CD14-positive monocyte (primary cell): ENCODE measurements at regions not wholly inside any gene's neighbourhood (a gene's known extent, or its start where the extent isn't known, plus 50 kb on each side); places are given as distances from the start of the nearest gene placed in this dataset.
"Not testable (repeated sequence)": the region's sequence is repeated elsewhere in the genome, so short reads cannot be mapped to it uniquely, and the experiment has no call there.

Experiments
- DNase-seq, 3 donors: peaks; one replicate each; pipeline ENCODE4 v3.0.0-alpha.2; 2011 to 2022
- H2AFZ ChIP-seq: 2 replicates; pipeline ENCODE4 v1.6.0; 2012; ENCODE audit warnings: mild to moderate bottlenecking, low read depth, low read length, inconsistent platforms; ENCODE audit not compliant: insufficient read depth, poor library complexity, severe bottlenecking
- H3K27ac ChIP-seq, 2 donors: 1 replicate in 1 of 2; 2 replicates in 1 of 2; pipeline ENCODE4 v1.5.1; 2012 to 2013; ENCODE audit warnings: low read length in 2 of 2, control low read depth in 1 of 2, inconsistent platforms in 1 of 2, low read depth in 1 of 2, mild to moderate bottlenecking in 1 of 2
- H3K27me3 ChIP-seq, 2 donors: one replicate each; pipeline versions ENCODE4 v1.6.0 to v1.6.1; 2011 to 2013; ENCODE audit warnings: low read length in 2 of 2; ENCODE audit not compliant: control insufficient read depth in 2 of 2, insufficient read depth in 2 of 2
- H3K36me3 ChIP-seq, 2 donors: replicated peaks in 1 of 2; 1 replicate in 1 of 2; 2 replicates in 1 of 2; pipeline versions ENCODE4 v1.5.1 to v1.6.1; 2012 to 2013; ENCODE audit warnings: low read length in 2 of 2, control low read depth in 1 of 2, inconsistent platforms in 1 of 2, mild to moderate bottlenecking in 1 of 2; ENCODE audit not compliant: insufficient read depth in 2 of 2, control insufficient read depth in 1 of 2
- H3K4me1 ChIP-seq, 2 donors: 1 replicate in 1 of 2; 2 replicates in 1 of 2; pipeline versions ENCODE4 v1.5.1 to v1.6.1; 2012 to 2013; ENCODE audit warnings: low read length in 2 of 2, control low read depth in 1 of 2, inconsistent platforms in 1 of 2, mild to moderate bottlenecking in 1 of 2, moderate library complexity in 1 of 2; ENCODE audit not compliant: insufficient read depth in 2 of 2, control insufficient read depth in 1 of 2
- H3K4me2 ChIP-seq: replicated peaks from 2 replicates; pipeline ENCODE3; 2012; ENCODE audit warnings: low read length, moderate library complexity, mild to moderate bottlenecking; ENCODE audit not compliant: poor library complexity, severe bottlenecking; ENCODE audit errors: extremely low read depth
- H3K4me3 ChIP-seq, 3 experiments: fragments of 200-600 bp in 1 of 3; sonication (generic) in 1 of 3; replicated peaks in 1 of 3; 1 replicate in 2 of 3; 2 replicates in 1 of 3; pipeline ENCODE4 v1.5.1; 2011 to 2013; ENCODE audit warnings: low read length in 3 of 3, mild to moderate bottlenecking in 3 of 3, control low read depth in 2 of 3, low read depth in 2 of 3, inconsistent platforms in 1 of 3, moderate library complexity in 1 of 3
- H3K79me2 ChIP-seq: 2 replicates; pipeline ENCODE4 v1.6.0; 2012; ENCODE audit warnings: mild to moderate bottlenecking, control low read depth, inconsistent platforms, low read length, moderate library complexity; ENCODE audit not compliant: insufficient read depth
- H3K9ac ChIP-seq: 2 replicates; pipeline ENCODE4 v1.6.0; 2017; ENCODE audit warnings: low read length, mild to moderate bottlenecking; ENCODE audit not compliant: insufficient read depth, poor library complexity, severe bottlenecking
- H3K9me3 ChIP-seq, 2 donors: replicated peaks in 1 of 2; 1 replicate in 1 of 2; 2 replicates in 1 of 2; pipeline versions ENCODE4 v1.5.1 to v1.6.1; 2012 to 2013; ENCODE audit warnings: low read length in 2 of 2, control low read depth in 1 of 2; ENCODE audit not compliant: control insufficient read depth in 1 of 2, insufficient read depth in 1 of 2
- H4K20me1 ChIP-seq: 2 replicates; pipeline ENCODE4 v1.6.0; 2012; ENCODE audit warnings: mild to moderate bottlenecking, low read length, control low read depth, moderate library complexity; ENCODE audit not compliant: insufficient read depth
- H3K27ac Mint-ChIP-seq, 7 donors: one replicate each; pipeline ENCODE4 v1.8.0; 2020; ENCODE audit warnings: mild to moderate bottlenecking in 7 of 7, mixed read lengths in 7 of 7, moderate library complexity in 6 of 7, inconsistent platforms in 2 of 7
- H3K27me3 Mint-ChIP-seq, 3 donors: one replicate each; pipeline ENCODE4 v1.8.0; 2021 to 2022; ENCODE audit warnings: low read depth in 3 of 3, mild to moderate bottlenecking in 3 of 3, mixed read lengths in 3 of 3, moderate library complexity in 3 of 3, inconsistent platforms in 1 of 3
- H3K36me3 Mint-ChIP-seq, 2 donors: one replicate each; pipeline ENCODE4 v1.8.0; 2020; ENCODE audit warnings: mixed read lengths in 2 of 2, inconsistent platforms in 1 of 2, mild to moderate bottlenecking in 1 of 2
- H3K4me1 Mint-ChIP-seq: one replicate; pipeline ENCODE4 v1.8.0; 2020; ENCODE audit warnings: mild to moderate bottlenecking, mixed read lengths
- H3K4me3 Mint-ChIP-seq, 2 donors: one replicate each; pipeline ENCODE4 v1.8.0; 2020; ENCODE audit warnings: mild to moderate bottlenecking in 2 of 2, mixed read lengths in 2 of 2, moderate library complexity in 1 of 2
- H3K9me3 Mint-ChIP-seq, 7 donors: one replicate each; pipeline ENCODE4 v1.8.0; 2020 to 2022; ENCODE audit warnings: mixed read lengths in 7 of 7, mild to moderate bottlenecking in 6 of 7, moderate library complexity in 6 of 7, inconsistent platforms in 2 of 7
- CTCF ChIP-seq: fragments of 200-600 bp; IDR thresholded peaks from one replicate; pipeline ENCODE4 v1.8.0; 2022; ENCODE audit warnings: antibody characterized with exemption, mild to moderate bottlenecking
- WGBS: methylation state at CpG from one replicate; pipeline ENCODE4 v1.1.5; 2013; ENCODE audit warnings: missing lambda C conversion rate; ENCODE audit not compliant: insufficient coverage; 5-methylcytosine and 5-hydroxymethylcytosine counted together
- intact Hi-C, 2 donors: fragments of 100-400 bp; cut with micrococcal nuclease; formaldehyde crosslinking; loops; one replicate each; pipeline versions ENCODE4 v1.15.0 to v1.15.1; 2023

DNA sequence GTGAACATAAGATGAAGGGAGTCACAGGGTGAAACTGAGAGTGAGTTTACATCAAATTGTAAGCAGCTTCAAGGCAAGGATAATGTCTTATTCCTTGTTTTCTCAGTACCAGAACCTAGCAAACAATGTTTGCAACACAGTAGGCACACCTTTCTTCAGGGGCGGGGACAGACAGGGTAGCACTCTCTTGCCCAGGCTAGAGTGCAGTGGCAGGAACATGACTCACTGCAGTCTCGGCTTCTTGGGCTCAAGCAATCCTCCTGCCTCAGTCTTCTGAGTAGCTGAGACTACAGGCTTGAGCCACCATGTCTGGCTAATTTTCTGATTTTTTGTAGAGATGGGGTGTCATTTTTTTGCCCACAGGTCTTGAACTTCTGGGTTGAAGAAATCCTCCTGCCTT lies 299.8 kb downstream of the CD83 start:
- no peak overlapping the region for H3K9ac ChIP-seq
- H4K20me1 ChIP-seq = no peaks in the 10 kb centered on the region
- Mint-ChIP-seq H3K36me3 (no peaks in the 10 kb centered on the region), H3K9me3 (peaks cover 0 to 3% (median 0%) of the 10 kb centered on the region in 7 donors), H3K4me3 (no peak overlapping the region), H3K4me1 (peaks cover 12% of the 10 kb centered on the region), H3K27ac (no peak overlapping the region), H3K27me3 (peaks cover 0 to 1% (median 1%) of the 10 kb centered on the region in 3 donors)
- no peaks in the 10 kb centered on the region for H3K9me3 ChIP-seq
- intact Hi-C loops = no loop called here
- H3K79me2 ChIP-seq = no peaks in the 10 kb centered on the region
- no peaks in the 10 kb centered on the region for H3K36me3 ChIP-seq
- TF ChIP-seq CTCF = no peak
- 83% methylated on average over 2 of the region's 2 CpGs for WGBS
- H3K4me2 ChIP-seq = no peak overlapping the region
- no peak overlapping the region for H3K4me3 ChIP-seq
- H3K27me3 ChIP-seq = no peaks in the 10 kb centered on the region
- H3K4me1 ChIP-seq = no peaks in the 10 kb centered on the region
- H3K27ac ChIP-seq = no peak overlapping the region
- no peak overlapping the region for H2AFZ ChIP-seq
- DNase-seq = no peak

- H3K9ac ChIP-seq, DNase-seq, H3K27ac Mint-ChIP-seq, H3K4me1 ChIP-seq, H3K4me2 ChIP-seq, H3K27me3 ChIP-seq, H3K9me3 Mint-ChIP-seq, H3K27me3 Mint-ChIP-seq, H2AFZ ChIP-seq, H3K9me3 ChIP-seq, H3K4me3 Mint-ChIP-seq, intact Hi-C loops, H3K79me2 ChIP-seq, H3K27ac ChIP-seq, H3K36me3 Mint-ChIP-seq, H4K20me1 ChIP-seq, H3K36me3 ChIP-seq, H3K4me3 ChIP-seq: not testable (repeated sequence)
- no CpG with 5 or more reads among the region's 7 CpGs for WGBS
- H3K4me1 Mint-ChIP-seq = peaks cover 17% of the 10 kb centered on the region
Observed at GRCh38 chr6:14419224-14419623, 301.7 kb downstream of the CD83 start.
